Heart left ventricle (tissue), 13 donors: ENCODE measurements at regions not wholly inside any gene's neighbourhood (a gene's known extent, or its start where the extent isn't known, plus 50 kb on each side); places are given as distances from the start of the nearest gene placed in this dataset.

ENCODE experiments used
- CTCF ChIP-seq, 12 donors: fragments of 200-600 bp; sonication (generic) in 4 of 12; IDR thresholded peaks; one replicate each; pipeline versions ENCODE4 v1.5.0 to v1.8.0; 2018 to 2022; ENCODE audit warnings: antibody characterized with exemption in 12 of 12, mild to moderate bottlenecking in 5 of 12
- POLR2A ChIP-seq, 2 donors: fragments of 450-650 bp; IDR thresholded peaks; one replicate each; pipeline ENCODE4 v1.6.1; 2017; ENCODE audit warnings: antibody characterized with exemption in 2 of 2, mild to moderate bottlenecking in 2 of 2, moderate library complexity in 2 of 2
- donor health status: ischemic (EF 13 %, LVEDD 7.1; RV severe dilation, severe dysfunction).
- donor health status: DM: no; HTN: yes; CAD: no.
- donor health status: DM: no; HTN: no; CAD: no.
- donor health status: ischemic (EF 25% LVEDD 6.9; RV normal size, moderate dysfunction).
- donor health status: ischemic (EF 25% LVEDD 5.7; RV mildly dilated, moderate dysfunction).
- donor health status: ischemic (EF 35%, LVEDD 5.7; RV mildly dilated, moderate dysfunction).
- donor health status: nonischemic (EF 11% LVEDD 7.7; RV severe dilation, severe dysfunction).
- donor health status: DM: yes; HTN: yes; CAD: no.
- donor health status: PGD.
- donor health status: ischemic (EF 29% LVEDD 5.4; RV normal size, mild dysfunction).
- donor health status: nonischemic (EF 23%, LVEDD 6.1; RV moderate dilation, normal function).

DNA sequence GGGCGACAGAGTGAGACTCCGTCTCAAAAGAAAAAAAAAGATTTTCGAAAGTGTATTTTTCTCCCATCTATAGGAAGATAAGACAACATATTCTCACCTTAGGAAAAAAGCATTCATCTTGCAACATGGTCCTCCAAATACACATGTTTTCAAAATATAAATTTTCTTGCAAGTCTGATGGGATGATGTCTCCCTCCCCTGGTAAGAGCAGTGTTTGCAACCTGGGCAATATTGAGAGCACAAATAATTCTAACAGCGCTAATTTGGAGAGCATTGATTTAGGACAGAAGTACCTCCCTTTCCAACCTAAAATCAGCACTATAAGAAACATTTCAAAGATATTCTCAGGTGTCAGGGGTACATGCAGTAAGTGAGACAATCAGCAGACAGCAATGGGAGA is 61.0 kb upstream of the SHISA2 start:
- TF ChIP-seq CTCF (IDR thresholded peaks at IDR 0.05) (no peak), POLR2A (IDR thresholded peaks at IDR 0.05) (no peak)
